HEK293 (cell line): ENCODE measurements at regions not wholly inside any gene's neighbourhood (a gene's known extent, or its start where the extent isn't known, plus 50 kb on each side); places are given as distances from the start of the nearest gene placed in this dataset.

ENCODE experiments used
- CTCF ChIA-PET: fragments of 350-600 bp; formaldehyde crosslinking; extraction: SDS; loops from one replicate; lab custom pipeline; 2021; ENCODE audit warnings: antibody characterized with exemption; lab: Yijun Ruan, JAX
- POLR2A ChIA-PET: fragments of 300-600 bp; formaldehyde crosslinking; extraction: SDS; loops from one replicate; lab custom pipeline; 2020; ENCODE audit warnings: antibody characterized with exemption, inconsistent platforms; lab: Yijun Ruan, JAX
- H3K27ac ChIP-seq: fragments of 200-500 bp; sonication (Bioruptor generic); 2 replicates; pipeline ENCODE4 v1.5.1; 2014; ENCODE audit warnings: low read depth, low read length, control low read depth, inconsistent platforms; ENCODE audit errors: extremely low read depth
- H3K36me3 ChIP-seq, 2 experiments: fragments of 200-500 bp in 1 of 2; sonication (Bioruptor generic) in 1 of 2; 1 replicate in 1 of 2; 2 replicates in 1 of 2; pipeline ENCODE4 v1.5.1; 2014 to 2017; ENCODE audit warnings: inconsistent platforms in 2 of 2, low read length in 2 of 2; ENCODE audit not compliant: control insufficient read depth in 2 of 2, insufficient read depth in 1 of 2
- H3K4me1 ChIP-seq: fragments of 200-500 bp; sonication (Bioruptor generic); 2 replicates; pipeline ENCODE4 v1.5.1; 2014; ENCODE audit warnings: mild to moderate bottlenecking, low read length, inconsistent platforms; ENCODE audit not compliant: control insufficient read depth, insufficient read depth
- H3K4me3 ChIP-seq: 2 replicates; pipeline ENCODE4 v1.5.1; 2011; ENCODE audit warnings: low read depth, mild to moderate bottlenecking, control low read depth, low read length, moderate library complexity
- H3K9me3 ChIP-seq: fragments of 200-500 bp; sonication (Bioruptor generic); 2 replicates; pipeline ENCODE4 v1.5.1; 2014; ENCODE audit warnings: low read depth, low read length, inconsistent platforms; ENCODE audit not compliant: control insufficient read depth, insufficient read depth
- SETDB1 ChIP-seq: IDR thresholded peaks from one replicate; pipeline ENCODE4 v1.6.1; 2017; ENCODE audit warnings: mild to moderate bottlenecking, low read length, moderate library complexity, mixed read lengths; ENCODE audit not compliant: insufficient read length
- ZBTB1 ChIP-seq: fragments of 450-650 bp; formaldehyde crosslinking; IDR thresholded peaks from 2 replicates; pipeline ENCODE4 v1.5.1; 2016; ENCODE audit warnings: missing biosample characterization, missing genetic modification characterization
- ZBTB48 ChIP-seq: fragments of 450-650 bp; formaldehyde crosslinking; IDR thresholded peaks from 2 replicates; pipeline ENCODE4 v1.5.1; 2016; ENCODE audit warnings: missing biosample characterization, missing genetic modification characterization
- ZFP69B ChIP-seq: fragments of 450-650 bp; formaldehyde crosslinking; IDR thresholded peaks from 2 replicates; pipeline ENCODE4 v1.5.1; 2016; ENCODE audit warnings: missing biosample characterization, missing genetic modification characterization
- ZIC2 ChIP-seq: fragments of 450-650 bp; formaldehyde crosslinking; IDR thresholded peaks from 2 replicates; pipeline ENCODE4 v1.5.1; 2016; ENCODE audit warnings: missing biosample characterization, missing genetic modification characterization
- ZNF184 ChIP-seq: fragments of 450-650 bp; IDR thresholded peaks from 2 replicates; pipeline ENCODE4 v1.5.1; 2018; ENCODE audit warnings: missing biosample characterization, mild to moderate bottlenecking, missing genetic modification characterization
- ZNF2 ChIP-seq: fragments of 450-650 bp; formaldehyde crosslinking; IDR thresholded peaks from 2 replicates; pipeline ENCODE4 v1.5.1; 2016; ENCODE audit warnings: missing biosample characterization, missing genetic modification characterization
- ZNF239 ChIP-seq: fragments of 450-650 bp; formaldehyde crosslinking; IDR thresholded peaks from 2 replicates; pipeline ENCODE4 v1.5.1; 2016; ENCODE audit warnings: missing biosample characterization, missing genetic modification characterization
- ZNF266 ChIP-seq: fragments of 450-650 bp; formaldehyde crosslinking; IDR thresholded peaks from 2 replicates; pipeline ENCODE4 v1.5.1; 2016; ENCODE audit warnings: missing biosample characterization, missing genetic modification characterization, low read depth
- ZNF341 ChIP-seq: fragments of 450-650 bp; formaldehyde crosslinking; IDR thresholded peaks from 2 replicates; pipeline ENCODE4; 2016; ENCODE audit warnings: low read depth, missing biosample characterization, missing genetic modification characterization
- ZNF423 ChIP-seq: fragments of 450-650 bp; formaldehyde crosslinking; IDR thresholded peaks from 2 replicates; pipeline ENCODE4 v1.5.1; 2016; ENCODE audit warnings: missing biosample characterization, missing genetic modification characterization
- ZNF426 ChIP-seq: fragments of 450-650 bp; formaldehyde crosslinking; IDR thresholded peaks from 2 replicates; pipeline ENCODE4 v1.5.1; 2017; ENCODE audit warnings: missing biosample characterization, missing genetic modification characterization, mild to moderate bottlenecking, inconsistent platforms, moderate library complexity
- ZNF548 ChIP-seq: fragments of 450-650 bp; formaldehyde crosslinking; IDR thresholded peaks from 2 replicates; pipeline ENCODE4 v1.5.1; 2016; ENCODE audit warnings: missing biosample characterization, missing genetic modification characterization
- ZNF677 ChIP-seq: fragments of 450-650 bp; IDR thresholded peaks from 2 replicates; pipeline ENCODE4 v1.5.0; 2018; ENCODE audit warnings: missing biosample characterization, mild to moderate bottlenecking, missing genetic modification characterization, moderate library complexity
- ZNF776 ChIP-seq: fragments of 450-650 bp; formaldehyde crosslinking; IDR thresholded peaks from 2 replicates; pipeline ENCODE4 v1.5.0; 2017; ENCODE audit warnings: missing biosample characterization, missing genetic modification characterization, borderline replicate concordance
- ZSCAN16 ChIP-seq: fragments of 450-650 bp; formaldehyde crosslinking; IDR thresholded peaks from 2 replicates; pipeline ENCODE4 v1.5.1; 2016; ENCODE audit warnings: missing biosample characterization, missing genetic modification characterization
- TF ChIP-seq, protein P1 (sequence below): fragments of 450-650 bp; formaldehyde crosslinking; conservative IDR thresholded peaks from 2 replicates; pipeline ENCODE4 v1.5.1; 2016; ENCODE audit warnings: low read depth, missing biosample characterization, missing genetic modification characterization
- TF ChIP-seq, protein P2 (sequence below): fragments of 450-650 bp; formaldehyde crosslinking; IDR thresholded peaks from 2 replicates; pipeline ENCODE4 v1.5.1; 2016; ENCODE audit warnings: missing biosample characterization, missing genetic modification characterization, borderline replicate concordance
- TF ChIP-seq, protein P3 (sequence below): fragments of 450-650 bp; formaldehyde crosslinking; IDR thresholded peaks from 2 replicates; pipeline ENCODE4 v1.5.1; 2017; ENCODE audit warnings: missing biosample characterization, missing genetic modification characterization

DNA sequence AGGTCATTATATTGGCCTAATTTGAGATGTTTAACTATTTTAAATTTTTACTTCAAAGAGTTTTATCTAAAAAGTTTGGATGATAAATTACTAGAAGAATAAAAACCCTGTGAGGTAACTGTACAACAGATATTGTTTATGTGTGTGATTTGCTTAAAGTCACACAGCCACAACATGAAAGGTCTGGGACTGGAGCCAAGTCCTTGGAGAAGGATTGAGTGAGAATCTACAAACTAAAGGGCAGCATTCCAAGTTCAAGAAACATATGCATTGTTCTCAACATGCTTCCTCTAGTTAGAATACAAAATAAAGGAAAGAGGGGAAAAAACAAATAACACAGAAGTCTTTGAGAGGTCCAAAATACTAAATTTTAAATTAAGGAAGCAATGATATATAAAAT is 131.5 kb upstream of the MON1B start:
- ChIA-PET POLR2A (no interaction called here), CTCF (no interaction called here)
- Histone ChIP-seq H3K4me1 (no peaks in the 10 kb centered on the region), H3K9me3 (no peaks in the 10 kb centered on the region), H3K27ac (no peak overlapping the region), H3K36me3 (no peaks in the 10 kb centered on the region), H3K4me3 (no peak overlapping the region)
- no peak for TF ChIP-seq ZNF341 (tag by site-specific recombination)
- TF ChIP-seq ZNF266: no peak
- TF ChIP-seq, protein P1, sequence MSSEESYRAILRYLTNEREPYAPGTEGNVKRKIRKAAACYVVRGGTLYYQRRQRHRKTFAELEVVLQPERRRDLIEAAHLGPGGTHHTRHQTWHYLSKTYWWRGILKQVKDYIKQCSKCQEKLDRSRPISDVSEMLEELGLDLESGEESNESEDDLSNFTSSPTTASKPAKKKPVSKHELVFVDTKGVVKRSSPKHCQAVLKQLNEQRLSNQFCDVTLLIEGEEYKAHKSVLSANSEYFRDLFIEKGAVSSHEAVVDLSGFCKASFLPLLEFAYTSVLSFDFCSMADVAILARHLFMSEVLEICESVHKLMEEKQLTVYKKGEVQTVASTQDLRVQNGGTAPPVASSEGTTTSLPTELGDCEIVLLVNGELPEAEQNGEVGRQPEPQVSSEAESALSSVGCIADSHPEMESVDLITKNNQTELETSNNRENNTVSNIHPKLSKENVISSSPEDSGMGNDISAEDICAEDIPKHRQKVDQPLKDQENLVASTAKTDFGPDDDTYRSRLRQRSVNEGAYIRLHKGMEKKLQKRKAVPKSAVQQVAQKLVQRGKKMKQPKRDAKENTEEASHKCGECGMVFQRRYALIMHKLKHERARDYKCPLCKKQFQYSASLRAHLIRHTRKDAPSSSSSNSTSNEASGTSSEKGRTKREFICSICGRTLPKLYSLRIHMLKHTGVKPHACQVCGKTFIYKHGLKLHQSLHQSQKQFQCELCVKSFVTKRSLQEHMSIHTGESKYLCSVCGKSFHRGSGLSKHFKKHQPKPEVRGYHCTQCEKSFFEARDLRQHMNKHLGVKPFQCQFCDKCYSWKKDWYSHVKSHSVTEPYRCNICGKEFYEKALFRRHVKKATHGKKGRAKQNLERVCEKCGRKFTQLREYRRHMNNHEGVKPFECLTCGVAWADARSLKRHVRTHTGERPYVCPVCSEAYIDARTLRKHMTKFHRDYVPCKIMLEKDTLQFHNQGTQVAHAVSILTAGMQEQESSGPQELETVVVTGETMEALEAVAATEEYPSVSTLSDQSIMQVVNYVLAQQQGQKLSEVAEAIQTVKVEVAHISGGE (tag by site-specific recombination): no peak
- no peak for TF ChIP-seq ZNF548
- TF ChIP-seq ZNF423 (tag by site-specific recombination): no peak
- TF ChIP-seq, protein P2, sequence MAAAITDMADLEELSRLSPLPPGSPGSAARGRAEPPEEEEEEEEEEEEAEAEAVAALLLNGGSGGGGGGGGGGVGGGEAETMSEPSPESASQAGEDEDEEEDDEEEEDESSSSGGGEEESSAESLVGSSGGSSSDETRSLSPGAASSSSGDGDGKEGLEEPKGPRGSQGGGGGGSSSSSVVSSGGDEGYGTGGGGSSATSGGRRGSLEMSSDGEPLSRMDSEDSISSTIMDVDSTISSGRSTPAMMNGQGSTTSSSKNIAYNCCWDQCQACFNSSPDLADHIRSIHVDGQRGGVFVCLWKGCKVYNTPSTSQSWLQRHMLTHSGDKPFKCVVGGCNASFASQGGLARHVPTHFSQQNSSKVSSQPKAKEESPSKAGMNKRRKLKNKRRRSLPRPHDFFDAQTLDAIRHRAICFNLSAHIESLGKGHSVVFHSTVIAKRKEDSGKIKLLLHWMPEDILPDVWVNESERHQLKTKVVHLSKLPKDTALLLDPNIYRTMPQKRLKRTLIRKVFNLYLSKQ (tag by site-specific recombination): no peak
- no peak for TF ChIP-seq ZSCAN16 (tag by site-specific recombination)
- no peak for TF ChIP-seq SETDB1
- TF ChIP-seq ZIC2: no peak
- TF ChIP-seq ZNF677 (tag by site-specific recombination): no peak
- no peak for TF ChIP-seq ZNF239 (tag by site-specific recombination)
- TF ChIP-seq ZNF426: no peak

DNA sequence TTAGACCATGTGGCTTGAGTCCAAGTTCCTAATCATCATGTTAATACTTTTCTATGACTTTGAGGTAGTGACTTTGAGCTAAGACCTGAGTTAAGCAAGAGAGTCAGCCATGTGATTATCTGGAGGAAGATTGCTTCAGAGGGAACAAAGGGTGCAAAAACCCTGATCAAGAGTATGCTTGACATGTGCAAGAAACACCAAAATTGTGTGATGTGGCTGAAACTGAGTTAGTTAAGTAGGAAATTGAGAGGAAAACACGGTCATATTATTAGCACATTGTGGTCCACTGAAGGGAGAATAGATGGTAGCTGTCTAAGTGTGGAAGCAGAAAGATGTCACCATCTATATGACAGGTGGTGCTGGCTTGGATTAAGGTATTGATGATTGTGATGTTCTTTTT is 130.4 kb upstream of the MON1B start:
- TF ChIP-seq ZNF184 (tag by site-specific recombination) (no peak), ZNF2 (no peak), ZFP69B (no peak), ZBTB48 (tag by site-specific recombination) (no peak), SETDB1 (no peak), ZBTB1 (tag by site-specific recombination) (no peak), ZNF776 (no peak)
- CTCF ChIA-PET: no interaction called here
- no peaks in the 10 kb centered on the region for H3K4me1 ChIP-seq
- H3K9me3 ChIP-seq: no peaks in the 10 kb centered on the region
- POLR2A ChIA-PET: no interaction called here
- no peak overlapping the region for H3K4me3 ChIP-seq
- no peaks in the 10 kb centered on the region for H3K36me3 ChIP-seq
- no peak overlapping the region for H3K27ac ChIP-seq

DNA sequence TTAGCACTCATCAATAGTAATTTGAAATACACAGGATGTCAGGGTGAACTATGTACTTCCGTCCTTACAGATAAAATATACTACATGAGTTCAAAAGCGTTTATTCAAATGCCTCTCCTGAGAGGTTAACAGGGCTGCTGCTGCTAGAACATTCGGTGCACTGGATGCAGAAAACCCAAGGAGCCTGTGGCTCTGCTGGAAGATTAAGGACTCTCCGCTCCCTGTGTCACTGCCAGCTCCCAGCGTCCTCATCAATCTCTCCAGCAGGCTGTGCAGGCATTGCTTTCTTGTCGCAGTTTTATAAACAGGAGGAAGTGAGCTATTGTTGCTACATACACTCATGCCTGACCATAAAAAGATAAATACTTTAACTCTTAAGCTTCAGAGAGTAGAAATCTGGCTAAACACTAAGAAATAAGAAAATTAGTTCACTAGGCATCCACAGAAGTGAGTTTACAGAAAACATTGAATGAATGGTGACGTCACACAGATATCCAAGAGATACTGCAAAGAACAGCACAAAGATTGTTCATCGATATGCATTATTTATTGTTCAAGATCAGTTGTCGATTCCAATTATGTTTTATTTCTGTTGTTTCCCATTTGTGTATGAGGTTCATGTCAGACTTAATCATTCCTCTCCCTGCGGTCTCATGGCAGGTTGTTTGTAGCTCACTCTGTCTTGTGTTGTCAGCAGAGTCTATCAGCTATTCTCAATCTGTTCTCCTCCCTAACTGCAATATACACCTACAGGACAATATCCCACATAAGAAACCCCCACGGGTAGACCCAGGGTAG is 127.9 kb upstream of the MON1B start:
- no peaks in the 10 kb centered on the region for H3K4me1 ChIP-seq
- TF ChIP-seq, protein P3, sequence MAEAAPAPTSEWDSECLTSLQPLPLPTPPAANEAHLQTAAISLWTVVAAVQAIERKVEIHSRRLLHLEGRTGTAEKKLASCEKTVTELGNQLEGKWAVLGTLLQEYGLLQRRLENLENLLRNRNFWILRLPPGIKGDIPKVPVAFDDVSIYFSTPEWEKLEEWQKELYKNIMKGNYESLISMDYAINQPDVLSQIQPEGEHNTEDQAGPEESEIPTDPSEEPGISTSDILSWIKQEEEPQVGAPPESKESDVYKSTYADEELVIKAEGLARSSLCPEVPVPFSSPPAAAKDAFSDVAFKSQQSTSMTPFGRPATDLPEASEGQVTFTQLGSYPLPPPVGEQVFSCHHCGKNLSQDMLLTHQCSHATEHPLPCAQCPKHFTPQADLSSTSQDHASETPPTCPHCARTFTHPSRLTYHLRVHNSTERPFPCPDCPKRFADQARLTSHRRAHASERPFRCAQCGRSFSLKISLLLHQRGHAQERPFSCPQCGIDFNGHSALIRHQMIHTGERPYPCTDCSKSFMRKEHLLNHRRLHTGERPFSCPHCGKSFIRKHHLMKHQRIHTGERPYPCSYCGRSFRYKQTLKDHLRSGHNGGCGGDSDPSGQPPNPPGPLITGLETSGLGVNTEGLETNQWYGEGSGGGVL (tag by site-specific recombination): no peak
- TF ChIP-seq, all 188 proteins: peak for 0
- no peak overlapping the region for H3K27ac ChIP-seq

More for the DNA sequence above, 127.9 kb upstream of the MON1B start:
- POLR2A ChIA-PET: no interaction called here
- Histone ChIP-seq H3K4me3 (no peak overlapping the region), H3K9me3 (no peaks in the 10 kb centered on the region), H3K36me3 (no peaks in the 10 kb centered on the region)
- CTCF ChIA-PET: no interaction called here
